Lower leg skin (tissue), 4 donors: ENCODE measurements at regions not wholly inside any gene's neighbourhood (a gene's known extent, or its start where the extent isn't known, plus 50 kb on each side); places are given as distances from the start of the nearest gene placed in this dataset.

ENCODE experiments used
- DNase-seq, 2 donors: peaks; one replicate each; pipeline ENCODE4 v3.0.0-alpha.2; 2019; ENCODE audit warnings: low spot score in 2 of 2
- H3K4me3 ChIP-seq: fragments of 200-600 bp; sonication (generic); 2 replicates; pipeline ENCODE4 v1.5.1; 2017; ENCODE audit warnings: mild to moderate bottlenecking, low read depth; ENCODE audit not compliant: poor library complexity, severe bottlenecking
- POLR2A ChIP-seq, 2 donors: fragments of 450-650 bp; IDR thresholded peaks; one replicate each; pipeline ENCODE4 v1.6.1; 2016 to 2017; ENCODE audit warnings: antibody characterized with exemption in 2 of 2, mild to moderate bottlenecking in 1 of 2, moderate library complexity in 1 of 2
- WGBS, 2 donors: methylation state at CpG; one replicate each; pipeline ENCODE4 v1.1.5; 2018; 5-methylcytosine and 5-hydroxymethylcytosine counted together
- intact Hi-C: fragments of 100-400 bp; cut with DNase I; formaldehyde crosslinking; loops from one replicate; pipeline ENCODE4 v1.15.0; 2023; ENCODE audit warnings: low total_unique reads
- TF ChIP-seq, protein P1 (sequence below), 3 donors: fragments of 450-650 bp; IDR thresholded peaks; one replicate each; pipeline ENCODE4 v1.5.1; 2016; ENCODE audit warnings: antibody characterized with exemption in 3 of 3, mild to moderate bottlenecking in 3 of 3, moderate library complexity in 2 of 3

DNA sequence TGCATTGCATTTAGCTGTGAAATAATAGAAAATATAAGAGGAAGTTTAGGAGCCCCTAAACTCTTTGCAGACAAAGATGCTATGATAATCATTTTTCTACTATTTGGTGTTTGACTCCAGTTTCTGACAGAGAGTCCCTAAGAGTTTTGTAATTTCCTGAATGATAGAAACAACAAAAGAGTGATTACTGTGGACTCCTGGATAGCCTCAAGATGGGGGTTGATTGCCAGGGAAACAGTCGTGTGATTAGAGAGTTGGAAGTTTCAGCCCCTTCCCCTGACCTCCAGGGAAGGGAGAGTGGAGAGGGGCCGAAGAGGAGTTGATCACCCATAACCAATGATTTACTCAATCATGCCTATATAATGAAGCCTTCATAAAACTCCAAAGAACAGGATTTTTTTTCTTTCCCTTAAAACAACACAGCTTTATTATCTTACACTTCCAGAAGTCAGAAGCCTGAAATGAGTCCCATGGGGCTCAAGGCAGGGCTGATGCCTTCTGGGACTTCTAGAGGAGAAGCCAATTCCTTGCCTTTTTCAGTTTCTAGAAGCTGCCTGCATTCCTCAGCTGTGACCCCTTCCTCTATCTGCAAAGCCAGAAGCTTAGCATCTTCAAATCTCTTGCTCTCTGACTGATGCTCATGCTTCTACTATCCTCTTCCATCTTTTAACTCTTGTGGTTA lies 292.3 kb upstream of the ZPLD1 start:
- 66 to 67% methylated on average over 2 of the region's 2 CpGs for WGBS, 2 donors
- no peak overlapping the region for H3K4me3 ChIP-seq
- intact Hi-C loops, result no loop called here
- no peak for TF ChIP-seq POLR2A (IDR thresholded peaks at IDR 0.05)
- TF ChIP-seq, protein P1, sequence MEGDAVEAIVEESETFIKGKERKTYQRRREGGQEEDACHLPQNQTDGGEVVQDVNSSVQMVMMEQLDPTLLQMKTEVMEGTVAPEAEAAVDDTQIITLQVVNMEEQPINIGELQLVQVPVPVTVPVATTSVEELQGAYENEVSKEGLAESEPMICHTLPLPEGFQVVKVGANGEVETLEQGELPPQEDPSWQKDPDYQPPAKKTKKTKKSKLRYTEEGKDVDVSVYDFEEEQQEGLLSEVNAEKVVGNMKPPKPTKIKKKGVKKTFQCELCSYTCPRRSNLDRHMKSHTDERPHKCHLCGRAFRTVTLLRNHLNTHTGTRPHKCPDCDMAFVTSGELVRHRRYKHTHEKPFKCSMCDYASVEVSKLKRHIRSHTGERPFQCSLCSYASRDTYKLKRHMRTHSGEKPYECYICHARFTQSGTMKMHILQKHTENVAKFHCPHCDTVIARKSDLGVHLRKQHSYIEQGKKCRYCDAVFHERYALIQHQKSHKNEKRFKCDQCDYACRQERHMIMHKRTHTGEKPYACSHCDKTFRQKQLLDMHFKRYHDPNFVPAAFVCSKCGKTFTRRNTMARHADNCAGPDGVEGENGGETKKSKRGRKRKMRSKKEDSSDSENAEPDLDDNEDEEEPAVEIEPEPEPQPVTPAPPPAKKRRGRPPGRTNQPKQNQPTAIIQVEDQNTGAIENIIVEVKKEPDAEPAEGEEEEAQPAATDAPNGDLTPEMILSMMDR (IDR thresholded peaks at IDR 0.05), result no peak
- no peak for DNase-seq

DNA sequence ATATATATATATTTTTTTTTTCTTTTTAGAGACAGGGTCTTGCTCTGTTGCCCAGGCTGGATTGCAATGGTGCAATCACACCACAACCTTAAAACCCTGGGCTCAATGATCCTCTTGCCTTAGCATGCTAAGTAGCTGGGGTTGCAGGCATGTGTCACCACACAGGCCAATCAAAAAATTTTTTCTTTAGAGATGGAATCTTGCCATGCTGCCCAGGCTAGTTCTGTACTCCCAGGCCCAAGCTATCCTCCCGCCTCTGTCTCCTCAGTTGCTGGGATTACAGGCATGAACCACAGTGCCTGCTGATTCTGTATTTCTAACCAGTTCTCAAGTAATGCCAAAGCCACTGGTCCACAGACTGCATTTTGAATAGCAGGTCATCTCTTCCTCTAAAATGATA lies 291.3 kb upstream of the ZPLD1 start:
- intact Hi-C loops, result no loop called here
- H3K4me3 ChIP-seq, result no peak overlapping the region
- 85 to 100% methylated on average over 1 of the region's 1 CpG for WGBS, 2 donors
- no peak for DNase-seq
- TF ChIP-seq, protein P1 (IDR thresholded peaks at IDR 0.05), result no peak
- no peak for TF ChIP-seq POLR2A (IDR thresholded peaks at IDR 0.05)

DNA sequence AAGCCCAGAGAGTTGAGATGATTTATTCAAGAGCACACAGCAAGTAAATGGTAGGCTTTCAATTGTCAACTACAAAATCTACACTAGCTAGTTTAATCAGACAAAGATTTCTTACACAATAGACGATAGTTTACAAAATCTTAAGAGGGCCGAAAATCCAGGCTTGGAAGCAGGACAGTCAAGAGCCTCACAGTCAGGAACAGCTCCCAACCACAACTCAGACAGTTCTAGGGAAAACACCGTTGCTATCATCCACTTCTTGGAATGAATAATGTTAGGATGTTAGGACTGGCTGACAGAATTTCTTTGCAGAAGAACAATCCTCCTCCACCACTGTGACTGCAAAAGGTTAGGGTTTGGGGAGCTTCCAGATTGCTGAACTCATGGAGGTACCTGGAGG lies 290.8 kb upstream of the ZPLD1 start:
- intact Hi-C loops, result no loop called here
- TF ChIP-seq, protein P1 (IDR thresholded peaks at IDR 0.05), result no peak
- TF ChIP-seq POLR2A (IDR thresholded peaks at IDR 0.05), result no peak
- 82 to 84% methylated on average over 3 of the region's 3 CpGs for WGBS, 2 donors
- H3K4me3 ChIP-seq, result no peak overlapping the region
- no peak for DNase-seq

DNA sequence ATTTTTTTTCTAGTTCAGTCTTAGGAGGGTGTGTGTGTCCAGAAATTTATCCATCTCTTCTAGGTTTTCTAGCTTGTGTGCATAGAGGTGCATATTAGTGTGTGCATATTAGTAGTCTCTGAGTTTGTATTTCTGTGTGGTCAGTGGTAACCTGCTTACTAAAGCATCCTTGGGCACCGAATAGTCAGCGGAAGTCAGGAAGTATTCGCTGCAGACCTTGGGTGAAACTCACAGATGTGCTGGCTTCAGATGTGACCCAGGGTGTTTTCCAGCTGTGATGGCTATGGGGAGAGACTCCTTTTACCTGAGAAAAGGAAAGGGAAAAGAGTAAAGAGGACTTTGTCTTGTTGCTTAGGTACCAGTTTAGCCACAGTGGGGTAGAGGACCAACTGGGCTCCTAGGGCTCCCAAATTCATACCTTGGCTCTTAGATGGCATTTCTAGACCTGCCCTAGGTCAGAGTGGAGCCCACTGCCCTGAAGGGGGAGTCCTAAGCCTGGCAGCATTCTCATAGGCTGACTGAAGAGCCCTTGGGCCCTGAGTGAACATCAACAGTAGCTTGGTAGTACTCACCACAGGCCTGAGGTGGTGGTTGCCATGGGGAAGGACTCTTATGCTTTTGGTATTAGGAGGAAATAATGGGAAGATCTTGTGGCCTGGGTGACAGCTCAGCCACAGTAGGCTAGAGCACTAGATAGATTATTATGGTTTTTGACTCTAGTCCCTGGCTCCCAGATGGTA lies 286.0 kb upstream of the ZPLD1 start:
- H3K4me3 ChIP-seq, result no peak overlapping the region
- TF ChIP-seq, protein P1 (IDR thresholded peaks at IDR 0.05), result no peak
- TF ChIP-seq POLR2A (IDR thresholded peaks at IDR 0.05), result no peak
- DNase-seq, result no peak
- intact Hi-C loops, result no loop called here
- WGBS, 2 donors, result 95 to 98% methylated on average over 3 of the region's 3 CpGs

DNA sequence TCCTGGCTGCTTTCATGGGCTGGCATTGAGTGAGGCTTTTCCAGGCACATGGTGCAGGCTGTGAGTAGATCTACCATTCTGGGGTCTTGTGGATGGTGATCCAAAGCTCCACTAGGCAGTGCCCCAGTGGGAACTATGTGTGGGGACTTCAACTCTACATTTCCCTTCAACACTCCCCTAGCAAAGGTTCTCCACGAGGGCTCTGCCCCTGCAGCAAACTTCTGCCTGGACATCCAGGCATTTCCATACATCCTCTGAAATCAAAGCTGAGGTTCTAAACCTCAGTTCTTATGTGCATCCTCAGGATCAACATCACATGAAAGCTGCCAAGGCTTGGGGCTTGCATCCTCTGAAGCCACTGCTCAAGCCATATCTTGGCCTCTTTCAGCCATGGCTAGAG lies 282.9 kb upstream of the ZPLD1 start:
- intact Hi-C loops, result no loop called here
- DNase-seq, result no peak
- TF ChIP-seq POLR2A (IDR thresholded peaks at IDR 0.05), result no peak
- TF ChIP-seq, protein P1 (IDR thresholded peaks at IDR 0.05), result no peak
- WGBS, 2 donors, result 88 to 92% methylated on average over 1 of the region's 1 CpG
- no peak overlapping the region for H3K4me3 ChIP-seq
